K562 (cell line): ENCODE measurements at regions not wholly inside any gene's neighbourhood (a gene's known extent, or its start where the extent isn't known, plus 50 kb on each side); places are given as distances from the start of the nearest gene placed in this dataset.

Source experiments
- ATAC-seq: fragments of 200-7000 bp; cut with Tn5 transposase; 3 replicates; pipeline ENCODE4 v1.9.1; 2020; ENCODE audit warnings: moderate library complexity
- BruUV-seq: library from RNA; stranded (reverse); fragments of 400-500 nt; replicated peaks from 2 replicates; lab custom pipeline; 2021; lab: Mats Ljungman, UMichigan
- CTCF ChIA-PET: fragments of 300-600 bp; formaldehyde crosslinking; extraction: SDS; loops from one replicate; lab custom pipeline; 2021; ENCODE audit warnings: low intra/inter-chr PET ratio; lab: Yijun Ruan, JAX
- POLR2A ChIA-PET: fragments of 300-600, 350-650 bp; sonication (Branson Sonifier 250); formaldehyde crosslinking; extraction: SDS; loops from one replicate; lab custom pipeline; 2021; ENCODE audit warnings: antibody characterized with exemption, inconsistent platforms; lab: Yijun Ruan, JAX
- DNase-seq, 4 experiments: peaks; one replicate each; pipeline versions ENCODE4 v3.0.0 to v3.0.0-alpha.2; 2011 to 2018; ENCODE audit warnings: low spot score in 3 of 4, mixed read lengths in 3 of 4; ENCODE audit errors: extremely low read depth in 1 of 4
- FAIRE-seq: peaks from 2 replicates; lab custom pipeline; 2011; peaks lifted over from hg19 to GRCh38; lab: Jason Lieb, UNC
- H2AFZ ChIP-seq: 2 replicates; pipeline ENCODE4 v1.6.0; 2011; ENCODE audit warnings: low read depth, low read length, control low read depth, inconsistent platforms
- H3K27ac ChIP-seq: fragments of 200-600 bp; 3 replicates; pipeline ENCODE4 v1.8.0; 2011; ENCODE audit warnings: low read depth, mild to moderate bottlenecking, control low read depth, inconsistent platforms, low read length, moderate library complexity, mixed read lengths; ENCODE audit errors: extremely low read depth
- H3K27me3 ChIP-seq, 2 experiments: fragments of 300-600 bp in 1 of 2; 2 replicates in 1 of 2; 3 replicates in 1 of 2; pipeline versions ENCODE4 v1.6.0 to v1.8.0; 2011; ENCODE audit warnings: inconsistent platforms in 2 of 2, low read length in 2 of 2, mild to moderate bottlenecking in 1 of 2, mixed read lengths in 1 of 2, moderate library complexity in 1 of 2; ENCODE audit not compliant: control insufficient read depth in 2 of 2, insufficient read depth in 2 of 2
- H3K36me3 ChIP-seq: fragments of 300-600 bp; 3 replicates; pipeline ENCODE4 v1.8.0; 2011; ENCODE audit warnings: mild to moderate bottlenecking, low read length, inconsistent platforms; ENCODE audit not compliant: control insufficient read depth, insufficient read depth
- H3K4me1 ChIP-seq, 2 experiments: fragments of 200-600 bp in 1 of 2; replicated peaks in 1 of 2; 2 replicates in 1 of 2; 3 replicates in 1 of 2; pipeline versions ENCODE4 v1.5.1 to v1.8.0; 2011; ENCODE audit warnings: inconsistent platforms in 2 of 2, low read length in 2 of 2, mild to moderate bottlenecking in 1 of 2, mixed read lengths in 1 of 2, moderate library complexity in 1 of 2; ENCODE audit not compliant: control insufficient read depth in 2 of 2, insufficient read depth in 2 of 2
- H3K4me2 ChIP-seq: 2 replicates; pipeline ENCODE4 v1.6.1; 2011; ENCODE audit warnings: low read length, control low read depth, inconsistent platforms, mixed read lengths; ENCODE audit not compliant: insufficient read depth
- H3K4me3 ChIP-seq: fragments of 200-600 bp; sonication (generic), shearing (Covaris generic); 2 replicates; pipeline ENCODE4 v1.5.1; 2016; ENCODE audit warnings: control low read depth, inconsistent platforms
- H3K79me2 ChIP-seq: fragments of 200-600 bp; 3 replicates; pipeline ENCODE4 v1.8.0; 2011; ENCODE audit warnings: low read length, inconsistent platforms; ENCODE audit not compliant: control insufficient read depth, insufficient read depth
- H3K9ac ChIP-seq, 2 experiments: 2 replicates each; pipeline versions ENCODE4 v1.6.0 to v1.6.1; 2011; ENCODE audit warnings: low read depth in 2 of 2, low read length in 2 of 2, control low read depth in 1 of 2, inconsistent platforms in 1 of 2, mild to moderate bottlenecking in 1 of 2, mixed read lengths in 1 of 2; ENCODE audit not compliant: insufficient read depth in 1 of 2
- H3K9me1 ChIP-seq: one replicate; pipeline ENCODE4 v1.6.0; 2011; ENCODE audit warnings: inconsistent platforms, mild to moderate bottlenecking, low read length, moderate library complexity; ENCODE audit not compliant: control insufficient read depth, insufficient read depth
- H3K9me3 ChIP-seq: replicated peaks from 2 replicates; pipeline ENCODE4 v1.5.1; 2011; ENCODE audit warnings: low read depth, low read length, inconsistent platforms; ENCODE audit not compliant: control insufficient read depth, insufficient read depth
- H4K20me1 ChIP-seq: replicated peaks from 2 replicates; pipeline ENCODE4 v1.6.1; 2011; ENCODE audit warnings: low read length, inconsistent platforms, mixed read lengths; ENCODE audit not compliant: control insufficient read depth, insufficient read depth
- GATA2 ChIP-seq: sonication (generic); formaldehyde crosslinking; IDR thresholded peaks from 2 replicates; pipeline ENCODE4 v1.4.0; 2020; ENCODE audit warnings: mild to moderate bottlenecking, missing genetic modification reagents
- HDAC6 ChIP-seq: IDR thresholded peaks from 2 replicates; pipeline ENCODE4 v1.6.1; 2012; ENCODE audit warnings: low read depth, mild to moderate bottlenecking, control low read depth, inconsistent platforms, low read length, moderate library complexity
- ID3 ChIP-seq, 2 experiments: fragments of 250-450 bp in 1 of 2; fragments of 450-650 bp in 1 of 2; sonication (Bioruptor Pico) in 1 of 2; IDR thresholded peaks; 2 replicates each; pipeline versions ENCODE4 v1.6.1 to v1.8.0; 2016 to 2021; ENCODE audit warnings: mild to moderate bottlenecking in 2 of 2, moderate library complexity in 2 of 2, missing compliant biosample characterization in 1 of 2, missing genetic modification characterization in 1 of 2
- IRF2 ChIP-seq: sonication (generic); formaldehyde crosslinking; IDR thresholded peaks from 2 replicates; pipeline ENCODE4 v1.8.1; 2022; ENCODE audit warnings: mild to moderate bottlenecking, missing genetic modification reagents
- MCM5 ChIP-seq: fragments of 450-650 bp; IDR thresholded peaks from 2 replicates; pipeline ENCODE4 v1.6.1; 2016; ENCODE audit warnings: low read depth
- MTA1 ChIP-seq: fragments of 450-650 bp; IDR thresholded peaks from 2 replicates; pipeline ENCODE4 v1.6.1; 2017; ENCODE audit warnings: borderline replicate concordance
- POLR3G ChIP-seq: IDR thresholded peaks from 2 replicates; pipeline ENCODE4 v1.6.1; 2011; ENCODE audit not compliant: insufficient read length, insufficient replicate concordance; ENCODE audit errors: extremely low read depth
- SETDB1 ChIP-seq: IDR thresholded peaks from one replicate; pipeline ENCODE4 v1.6.1; 2012; ENCODE audit warnings: low read length, control low read depth, inconsistent platforms
- SRSF1 ChIP-seq: fragments of 200-400 bp; formaldehyde crosslinking; IDR thresholded peaks from 2 replicates; pipeline ENCODE4 v1.6.1; 2017; ENCODE audit warnings: mild to moderate bottlenecking, low read depth, low read length, moderate library complexity
- TBP ChIP-seq: optimal IDR thresholded peaks from 2 replicates; pipeline ENCODE3; 2011; ENCODE audit warnings: low read depth, low read length, improper control_type of control experiment
- THRAP3 ChIP-seq: fragments of 450-650 bp; IDR thresholded peaks from 2 replicates; pipeline ENCODE4 v1.6.1; 2016; ENCODE audit warnings: mild to moderate bottlenecking, inconsistent platforms, borderline replicate concordance
- ZFPM2 ChIP-seq: fragments of 250-450 bp; sonication (Bioruptor Pico); IDR thresholded peaks from 2 replicates; pipeline ENCODE4 v1.5.1; 2022; ENCODE audit warnings: mild to moderate bottlenecking
- ZNF431 ChIP-seq: sonication (generic); formaldehyde crosslinking; IDR thresholded peaks from 2 replicates; pipeline ENCODE4 v1.8.0; 2022; ENCODE audit warnings: mild to moderate bottlenecking, missing genetic modification reagents
- WGBS: fragments of 100-300 bp; shearing (Covaris generic); methylation state at CpG from one replicate; pipeline ENCODE4 v1.1.6; 2016; ENCODE audit warnings: low coverage, mixed read lengths; ENCODE audit not compliant: insufficient coverage; ENCODE audit errors: missing lambda C conversion rate; 5-methylcytosine and 5-hydroxymethylcytosine counted together
- in situ Hi-C: fragments of 300-500 bp; cut with MboI; formaldehyde crosslinking; loops from 4 replicates; pipeline ENCODE4 v1.15.0; 2018; ENCODE audit warnings: inconsistent platforms, mixed read lengths
- intact Hi-C: fragments of 100-400 bp; cut with micrococcal nuclease; formaldehyde crosslinking; loops from 2 replicates; pipeline ENCODE4 v1.14.2; 2022

DNA sequence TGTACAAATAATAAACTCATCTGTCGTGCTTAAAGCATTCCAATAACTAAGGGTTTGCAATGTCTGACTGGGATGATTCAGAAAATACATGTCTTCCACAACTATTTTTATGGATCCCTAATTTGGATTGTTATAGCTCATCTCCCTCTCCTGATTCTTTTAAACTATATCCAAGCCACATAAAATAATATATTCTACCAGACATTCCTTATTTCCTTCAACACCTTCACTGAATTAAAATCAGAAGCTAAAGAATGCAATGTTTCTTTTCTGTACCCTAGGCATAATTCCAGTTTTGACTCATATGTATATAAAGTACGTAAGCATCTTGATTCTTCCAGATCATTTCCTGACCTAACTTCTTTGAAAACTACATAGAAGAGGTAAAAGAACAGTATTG is 420.4 kb downstream of the EFNB2 start:
- no peak overlapping the region for H3K27ac ChIP-seq
- H3K9me3 ChIP-seq = no peaks in the 10 kb centered on the region
- no peak overlapping the region for H3K9ac ChIP-seq
- no peak for TF ChIP-seq SETDB1
- no peak for TF ChIP-seq ZNF431 (CRISPR knock-in tag)
- TF ChIP-seq POLR3G = no peak
- TF ChIP-seq ID3 (CRISPR knock-in tag; IDR thresholded peaks at IDR 0.05) = no peak
- no peak for TF ChIP-seq ID3 (tag; IDR thresholded peaks at IDR 0.05)
- TF ChIP-seq HDAC6 = no peak
- TF ChIP-seq MTA1 = no peak
- no peak for TF ChIP-seq TBP
- TF ChIP-seq MCM5 = no peak
- TF ChIP-seq IRF2 (CRISPR knock-in tag) = no peak
- TF ChIP-seq THRAP3 = no peak
- TF ChIP-seq GATA2 (CRISPR knock-in tag) = no peak
- TF ChIP-seq SRSF1 = no peak
- no peak for TF ChIP-seq ZFPM2 (CRISPR knock-in tag)
- in situ Hi-C loops = no loop called here
- no peaks in the 10 kb centered on the region for H3K36me3 ChIP-seq
- DNase-seq (no peak), ATAC-seq (no peak), FAIRE-seq (no peak)
- no peak overlapping the region for H3K4me3 ChIP-seq
- no TSS peak for BruUV-seq
- intact Hi-C loops = no loop called here
- H3K79me2 ChIP-seq = no peaks in the 10 kb centered on the region
- CTCF ChIA-PET = no interaction called here
- no peaks in the 10 kb centered on the region for H3K4me1 ChIP-seq
- 0% methylated on average over 2 of the region's 2 CpGs for WGBS
- no peaks in the 10 kb centered on the region for H4K20me1 ChIP-seq
- no peak overlapping the region for H2AFZ ChIP-seq
- H3K4me2 ChIP-seq = no peak overlapping the region
- no peaks in the 10 kb centered on the region for H3K27me3 ChIP-seq
- H3K9me1 ChIP-seq = no peaks in the 10 kb centered on the region
- POLR2A ChIA-PET = no interaction called here
